ENCODE measurements at regions not wholly inside any gene's neighbourhood (a gene's known extent, or its start where the extent isn't known, plus 50 kb on each side); places are given as distances from the start of the nearest gene placed in this dataset.

GRCh38 chr9:18235181-18235908, 238.6 kb upstream of the ADAMTSL1 start:
- Histone ChIP-seq H3K27me3 (ENCODE audit: control insufficient read depth in 2 of 2, insufficient read depth in 2 of 2, low read length in 2 of 2) (no peaks in the 10 kb centered on the region), H4K20me1 (replicated peaks; ENCODE audit: control insufficient read depth, insufficient read depth, low read length) (no peaks in the 10 kb centered on the region), H3K4me3 (no peak overlapping the region), H3K36me3 (ENCODE audit: control insufficient read depth, insufficient read depth, low read length) (no peaks in the 10 kb centered on the region), H3K79me2 (ENCODE audit: control insufficient read depth, insufficient read depth, low read length) (no peaks in the 10 kb centered on the region), H3K4me1 (replicated peaks in 1 of 2; ENCODE audit: control insufficient read depth in 2 of 2, insufficient read depth in 2 of 2, low read length in 2 of 2) (no peaks in the 10 kb centered on the region), H3K9ac (ENCODE audit: insufficient read depth in 1 of 2, low read depth in 2 of 2, low read length in 2 of 2) (no peak overlapping the region), H3K9me1 (ENCODE audit: control insufficient read depth, insufficient read depth, low read length) (no peaks in the 10 kb centered on the region), H2AFZ (ENCODE audit: low read depth, low read length) (no peak overlapping the region), H3K4me2 (ENCODE audit: insufficient read depth, low read length) (no peak overlapping the region), H3K9me3 (replicated peaks; ENCODE audit: control insufficient read depth, insufficient read depth, low read depth, low read length) (no peaks in the 10 kb centered on the region), H3K27ac (ENCODE audit: extremely low read depth, low read depth, low read length) (no peak overlapping the region)
- intact Hi-C loops (cut with micrococcal nuclease): no loop called here
- no TSS peak for BruUV-seq (replicated peaks)
- POLR2A ChIA-PET: interaction anchor here (0.6 kb wide), 1 partner anchor 636 kb away, joined by 4 read pairs; no protein-coding TSS in a partner anchor
- CTCF ChIA-PET (ENCODE audit: low intra/inter-chr PET ratio): no interaction called here
- DNase-seq (ENCODE audit: extremely low read depth in 1 of 4, low spot score in 3 of 4): no peak
- in situ Hi-C loops (cut with MboI): no loop called here
- 0% methylated on average over 2 of the region's 6 CpGs for WGBS (ENCODE audit: insufficient coverage, low coverage, missing lambda C conversion rate)
- no peak for FAIRE-seq
- ATAC-seq: no peak
- TF ChIP-seq POLR3G (IDR thresholded peaks at IDR 0.05; ENCODE audit: extremely low read depth, insufficient read length, insufficient replicate concordance): no peak
- TF ChIP-seq ZNF174 (CRISPR knock-in tag; IDR thresholded peaks at IDR 0.05): no peak
- TF ChIP-seq, protein P1, sequence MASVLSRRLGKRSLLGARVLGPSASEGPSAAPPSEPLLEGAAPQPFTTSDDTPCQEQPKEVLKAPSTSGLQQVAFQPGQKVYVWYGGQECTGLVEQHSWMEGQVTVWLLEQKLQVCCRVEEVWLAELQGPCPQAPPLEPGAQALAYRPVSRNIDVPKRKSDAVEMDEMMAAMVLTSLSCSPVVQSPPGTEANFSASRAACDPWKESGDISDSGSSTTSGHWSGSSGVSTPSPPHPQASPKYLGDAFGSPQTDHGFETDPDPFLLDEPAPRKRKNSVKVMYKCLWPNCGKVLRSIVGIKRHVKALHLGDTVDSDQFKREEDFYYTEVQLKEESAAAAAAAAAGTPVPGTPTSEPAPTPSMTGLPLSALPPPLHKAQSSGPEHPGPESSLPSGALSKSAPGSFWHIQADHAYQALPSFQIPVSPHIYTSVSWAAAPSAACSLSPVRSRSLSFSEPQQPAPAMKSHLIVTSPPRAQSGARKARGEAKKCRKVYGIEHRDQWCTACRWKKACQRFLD (CRISPR knock-in tag; IDR thresholded peaks at IDR 0.05): no peak
- TF ChIP-seq GATAD2A (IDR thresholded peaks at IDR 0.05): no peak
- TF ChIP-seq, protein P2, sequence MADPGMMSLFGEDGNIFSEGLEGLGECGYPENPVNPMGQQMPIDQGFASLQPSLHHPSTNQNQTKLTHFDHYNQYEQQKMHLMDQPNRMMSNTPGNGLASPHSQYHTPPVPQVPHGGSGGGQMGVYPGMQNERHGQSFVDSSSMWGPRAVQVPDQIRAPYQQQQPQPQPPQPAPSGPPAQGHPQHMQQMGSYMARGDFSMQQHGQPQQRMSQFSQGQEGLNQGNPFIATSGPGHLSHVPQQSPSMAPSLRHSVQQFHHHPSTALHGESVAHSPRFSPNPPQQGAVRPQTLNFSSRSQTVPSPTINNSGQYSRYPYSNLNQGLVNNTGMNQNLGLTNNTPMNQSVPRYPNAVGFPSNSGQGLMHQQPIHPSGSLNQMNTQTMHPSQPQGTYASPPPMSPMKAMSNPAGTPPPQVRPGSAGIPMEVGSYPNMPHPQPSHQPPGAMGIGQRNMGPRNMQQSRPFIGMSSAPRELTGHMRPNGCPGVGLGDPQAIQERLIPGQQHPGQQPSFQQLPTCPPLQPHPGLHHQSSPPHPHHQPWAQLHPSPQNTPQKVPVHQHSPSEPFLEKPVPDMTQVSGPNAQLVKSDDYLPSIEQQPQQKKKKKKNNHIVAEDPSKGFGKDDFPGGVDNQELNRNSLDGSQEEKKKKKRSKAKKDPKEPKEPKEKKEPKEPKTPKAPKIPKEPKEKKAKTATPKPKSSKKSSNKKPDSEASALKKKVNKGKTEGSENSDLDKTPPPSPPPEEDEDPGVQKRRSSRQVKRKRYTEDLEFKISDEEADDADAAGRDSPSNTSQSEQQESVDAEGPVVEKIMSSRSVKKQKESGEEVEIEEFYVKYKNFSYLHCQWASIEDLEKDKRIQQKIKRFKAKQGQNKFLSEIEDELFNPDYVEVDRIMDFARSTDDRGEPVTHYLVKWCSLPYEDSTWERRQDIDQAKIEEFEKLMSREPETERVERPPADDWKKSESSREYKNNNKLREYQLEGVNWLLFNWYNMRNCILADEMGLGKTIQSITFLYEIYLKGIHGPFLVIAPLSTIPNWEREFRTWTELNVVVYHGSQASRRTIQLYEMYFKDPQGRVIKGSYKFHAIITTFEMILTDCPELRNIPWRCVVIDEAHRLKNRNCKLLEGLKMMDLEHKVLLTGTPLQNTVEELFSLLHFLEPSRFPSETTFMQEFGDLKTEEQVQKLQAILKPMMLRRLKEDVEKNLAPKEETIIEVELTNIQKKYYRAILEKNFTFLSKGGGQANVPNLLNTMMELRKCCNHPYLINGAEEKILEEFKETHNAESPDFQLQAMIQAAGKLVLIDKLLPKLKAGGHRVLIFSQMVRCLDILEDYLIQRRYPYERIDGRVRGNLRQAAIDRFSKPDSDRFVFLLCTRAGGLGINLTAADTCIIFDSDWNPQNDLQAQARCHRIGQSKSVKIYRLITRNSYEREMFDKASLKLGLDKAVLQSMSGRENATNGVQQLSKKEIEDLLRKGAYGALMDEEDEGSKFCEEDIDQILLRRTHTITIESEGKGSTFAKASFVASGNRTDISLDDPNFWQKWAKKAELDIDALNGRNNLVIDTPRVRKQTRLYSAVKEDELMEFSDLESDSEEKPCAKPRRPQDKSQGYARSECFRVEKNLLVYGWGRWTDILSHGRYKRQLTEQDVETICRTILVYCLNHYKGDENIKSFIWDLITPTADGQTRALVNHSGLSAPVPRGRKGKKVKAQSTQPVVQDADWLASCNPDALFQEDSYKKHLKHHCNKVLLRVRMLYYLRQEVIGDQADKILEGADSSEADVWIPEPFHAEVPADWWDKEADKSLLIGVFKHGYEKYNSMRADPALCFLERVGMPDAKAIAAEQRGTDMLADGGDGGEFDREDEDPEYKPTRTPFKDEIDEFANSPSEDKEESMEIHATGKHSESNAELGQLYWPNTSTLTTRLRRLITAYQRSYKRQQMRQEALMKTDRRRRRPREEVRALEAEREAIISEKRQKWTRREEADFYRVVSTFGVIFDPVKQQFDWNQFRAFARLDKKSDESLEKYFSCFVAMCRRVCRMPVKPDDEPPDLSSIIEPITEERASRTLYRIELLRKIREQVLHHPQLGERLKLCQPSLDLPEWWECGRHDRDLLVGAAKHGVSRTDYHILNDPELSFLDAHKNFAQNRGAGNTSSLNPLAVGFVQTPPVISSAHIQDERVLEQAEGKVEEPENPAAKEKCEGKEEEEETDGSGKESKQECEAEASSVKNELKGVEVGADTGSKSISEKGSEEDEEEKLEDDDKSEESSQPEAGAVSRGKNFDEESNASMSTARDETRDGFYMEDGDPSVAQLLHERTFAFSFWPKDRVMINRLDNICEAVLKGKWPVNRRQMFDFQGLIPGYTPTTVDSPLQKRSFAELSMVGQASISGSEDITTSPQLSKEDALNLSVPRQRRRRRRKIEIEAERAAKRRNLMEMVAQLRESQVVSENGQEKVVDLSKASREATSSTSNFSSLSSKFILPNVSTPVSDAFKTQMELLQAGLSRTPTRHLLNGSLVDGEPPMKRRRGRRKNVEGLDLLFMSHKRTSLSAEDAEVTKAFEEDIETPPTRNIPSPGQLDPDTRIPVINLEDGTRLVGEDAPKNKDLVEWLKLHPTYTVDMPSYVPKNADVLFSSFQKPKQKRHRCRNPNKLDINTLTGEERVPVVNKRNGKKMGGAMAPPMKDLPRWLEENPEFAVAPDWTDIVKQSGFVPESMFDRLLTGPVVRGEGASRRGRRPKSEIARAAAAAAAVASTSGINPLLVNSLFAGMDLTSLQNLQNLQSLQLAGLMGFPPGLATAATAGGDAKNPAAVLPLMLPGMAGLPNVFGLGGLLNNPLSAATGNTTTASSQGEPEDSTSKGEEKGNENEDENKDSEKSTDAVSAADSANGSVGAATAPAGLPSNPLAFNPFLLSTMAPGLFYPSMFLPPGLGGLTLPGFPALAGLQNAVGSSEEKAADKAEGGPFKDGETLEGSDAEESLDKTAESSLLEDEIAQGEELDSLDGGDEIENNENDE (IDR thresholded peaks at IDR 0.05; ENCODE audit: low read depth, low read length): no peak
- TF ChIP-seq NR4A1 (CRISPR knock-in tag; IDR thresholded peaks at IDR 0.05): no peak
- no peak for TF ChIP-seq NR4A1 (tag; IDR thresholded peaks at IDR 0.05)
- TF ChIP-seq ZNF717 (CRISPR knock-in tag; IDR thresholded peaks at IDR 0.05): no peak
- no peak for TF ChIP-seq ILF3 (IDR thresholded peaks at IDR 0.05; ENCODE audit: borderline replicate concordance)
- no peak for TF ChIP-seq HMG20A (CRISPR knock-in tag; conservative IDR thresholded peaks at IDR 0.05)

Measured in K562 (cell line).